Pulmonary artery endothelial cell (primary cell): ENCODE measurements at regions not wholly inside any gene's neighbourhood (a gene's known extent, or its start where the extent isn't known, plus 50 kb on each side); places are given as distances from the start of the nearest gene placed in this dataset.
"Not testable (repeated sequence)": the region's sequence is repeated elsewhere in the genome, so short reads cannot be mapped to it uniquely, and the experiment has no call there.

Experiments used
- DNase-seq: peaks from one replicate; pipeline ENCODE4 v3.0.0-alpha.2; 2011; ENCODE audit warnings: low read depth, low spot score

- DNase-seq: no peak
Measured at GRCh38 chr3:137111497-137111896, 153.7 kb downstream of the IL20RB start.

- DNase-seq: no peak
Measured at GRCh38 chr3:137116619-137117018, 158.8 kb downstream of the IL20RB start.

GRCh38 chr3:137121704-137122314 lies 164.0 kb downstream of the IL20RB start:
- DNase-seq: no peak

DNA sequence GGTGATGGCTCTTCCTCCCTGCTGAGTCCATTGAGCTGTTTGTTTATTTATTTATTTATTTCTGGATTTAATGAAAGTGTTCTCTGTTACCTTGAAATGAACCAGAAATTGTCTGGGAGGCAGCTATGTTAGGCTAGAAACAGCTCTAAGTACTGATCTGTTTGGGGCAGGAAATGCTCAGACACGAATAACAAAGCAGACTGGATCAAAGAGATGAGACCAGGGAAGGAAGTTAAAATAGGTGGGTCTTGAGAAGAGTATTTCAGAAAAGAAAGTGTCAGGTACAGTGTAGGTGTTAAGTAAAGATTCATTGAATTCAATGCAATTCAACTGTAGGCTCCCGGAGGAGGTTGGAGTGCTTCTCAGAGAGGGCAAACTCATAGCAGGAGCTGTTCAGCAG lies 173.3 kb downstream of the IL20RB start:
- DNase-seq: no peak

DNA sequence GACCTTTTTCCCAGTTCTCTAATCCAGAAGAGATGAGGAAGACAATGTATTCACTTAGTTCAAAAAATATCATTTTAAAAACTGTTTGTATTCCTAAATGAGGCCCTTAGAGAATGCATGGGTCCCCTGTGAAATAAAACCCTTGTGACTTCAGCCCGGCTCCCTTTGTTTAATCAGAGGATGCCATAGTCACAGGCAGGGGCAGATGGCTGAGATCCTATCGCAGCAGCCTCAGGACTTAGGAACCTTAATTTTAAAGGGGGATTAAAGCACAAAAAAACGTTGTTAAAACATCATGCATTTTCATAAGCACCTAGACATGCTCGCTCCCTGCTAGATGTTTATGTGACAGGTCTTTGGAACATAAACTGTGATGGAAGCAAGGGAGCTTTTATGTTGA lies 176.6 kb downstream of the IL20RB start:
- DNase-seq: no peak

GRCh38 chr3:137148406-137148805 lies 190.6 kb downstream of the IL20RB start:
- DNase-seq: no peak

- DNase-seq: no peak
Measured at GRCh38 chr3:137148917-137149316, 191.1 kb downstream of the IL20RB start.

GRCh38 chr3:137150825-137151224 lies 193.0 kb downstream of the IL20RB start:
- DNase-seq: no peak

DNA sequence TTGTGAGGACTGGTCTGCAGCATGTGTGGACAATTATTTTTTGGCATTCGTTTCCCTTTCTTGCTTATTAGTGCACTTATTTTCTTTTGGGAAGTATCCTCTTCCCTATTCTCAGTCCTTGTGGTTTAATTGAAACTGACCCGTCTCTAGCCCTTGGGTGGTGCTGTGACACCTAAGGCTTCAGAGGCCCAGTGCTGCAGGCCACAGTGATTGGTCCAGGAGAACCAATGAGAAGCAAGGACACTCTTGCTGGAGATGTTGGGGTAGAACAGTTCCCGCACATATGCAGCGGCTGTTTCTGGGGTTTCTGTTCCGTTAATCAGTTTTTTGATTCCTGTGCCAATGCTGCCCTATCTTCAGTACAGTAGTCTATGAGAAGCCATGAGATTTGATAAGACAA lies 195.3 kb downstream of the IL20RB start:
- DNase-seq: not testable (repeated sequence)

DNA sequence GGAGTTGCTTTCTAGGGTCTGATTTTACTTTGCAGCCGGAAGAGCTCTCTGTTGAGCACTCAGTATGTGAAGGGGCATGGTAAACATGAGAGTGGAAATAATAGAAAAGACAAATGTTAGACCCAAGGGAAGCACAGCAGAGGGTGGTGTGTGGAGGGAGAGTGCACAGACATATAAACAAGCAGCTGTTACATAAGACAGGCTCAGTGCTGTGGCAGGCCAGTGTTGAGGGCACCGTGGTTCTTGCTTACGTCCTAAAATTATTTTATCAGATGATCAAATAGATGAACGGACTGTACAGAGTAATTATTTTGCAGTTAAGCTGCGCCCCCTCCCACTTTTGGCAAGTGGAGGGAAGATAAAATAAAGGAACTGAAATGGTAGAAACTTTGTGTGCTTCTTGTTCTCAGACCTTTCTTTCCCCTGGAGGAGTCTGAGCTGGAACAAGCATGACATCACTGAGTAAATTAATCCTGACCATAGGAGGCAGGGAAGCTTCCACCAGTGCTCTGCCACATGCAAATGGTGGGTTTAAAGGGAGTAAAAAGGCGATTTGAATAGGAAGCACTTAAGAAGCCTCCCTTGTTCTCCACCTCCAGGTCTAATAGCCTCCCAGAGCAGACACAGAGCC lies 205.6 kb downstream of the IL20RB start:
- no peak for DNase-seq

GRCh38 chr3:137163958-137164357 lies 206.2 kb downstream of the IL20RB start:
- no peak for DNase-seq

DNA sequence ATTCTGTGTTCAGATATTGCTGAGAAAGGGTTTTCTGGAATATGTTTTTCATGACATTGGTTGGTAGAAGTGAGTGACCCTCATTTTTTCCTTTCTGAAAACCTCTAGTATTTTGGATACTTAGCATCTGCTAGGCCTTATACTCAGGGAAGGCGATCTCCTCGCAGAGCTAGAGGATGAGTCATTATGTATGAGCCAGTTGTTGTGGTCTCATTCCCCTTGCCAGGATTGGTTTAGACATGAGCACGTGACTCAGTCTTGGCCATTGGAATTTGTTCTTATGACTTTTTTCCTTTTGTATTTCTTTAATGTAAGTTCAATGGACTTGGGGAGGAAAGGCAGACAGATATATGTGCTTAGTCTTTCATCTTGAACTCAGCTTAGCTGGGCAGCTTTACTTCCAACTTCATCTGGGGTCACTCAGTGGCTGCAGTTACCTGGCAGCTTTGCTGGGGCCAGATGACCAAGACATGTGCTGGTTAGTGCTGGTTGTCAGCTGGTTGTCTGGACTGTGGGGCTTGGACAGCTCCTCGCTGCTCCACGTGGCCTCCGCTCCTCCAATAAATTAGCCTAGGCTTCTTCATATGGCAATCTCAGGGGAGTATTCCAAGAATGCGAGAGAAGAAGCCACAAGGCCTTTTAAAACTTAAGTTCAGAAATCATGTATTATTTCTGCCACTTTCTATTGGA lies 207.5 kb downstream of the IL20RB start:
- no peak for DNase-seq

DNA sequence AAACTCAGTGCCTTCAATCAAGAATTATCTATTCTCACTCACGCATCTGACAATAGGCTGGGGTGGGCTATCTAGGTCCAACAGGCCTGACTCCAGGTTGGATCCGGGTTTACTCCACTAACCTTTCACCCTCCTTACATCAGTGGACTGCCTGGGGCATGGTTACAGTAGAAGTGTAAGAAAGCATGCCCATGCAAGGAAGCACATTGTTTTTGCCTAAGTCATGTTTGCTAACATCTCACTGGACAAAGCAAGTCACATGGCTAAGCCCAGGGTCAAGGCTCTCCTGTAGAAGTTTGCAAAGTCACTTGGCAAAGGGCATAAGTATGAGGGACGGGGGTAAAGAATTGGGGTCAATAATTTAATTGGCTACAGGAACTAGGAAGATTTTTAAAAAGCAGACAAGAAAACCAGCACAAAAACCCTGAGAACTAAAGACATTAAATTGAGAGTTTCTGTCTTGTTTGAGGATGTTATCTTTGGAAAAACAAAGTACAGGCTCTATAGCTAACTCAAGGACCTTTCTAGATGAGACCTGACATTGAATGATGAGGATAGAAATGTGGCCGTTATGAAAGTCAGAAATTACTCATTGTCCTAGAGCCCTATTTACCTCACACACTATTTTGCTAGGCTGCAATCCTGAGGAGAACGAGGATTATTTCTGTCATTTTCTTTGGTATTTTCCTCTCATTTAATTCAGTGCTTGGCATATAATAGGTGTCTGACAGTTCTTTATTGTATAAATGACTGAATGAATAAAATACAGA lies 214.2 kb downstream of the IL20RB start:
- DNase-seq: no peak

- no peak for DNase-seq
Measured at GRCh38 chr3:137172728-137173127, 214.9 kb downstream of the IL20RB start.

GRCh38 chr3:137174514-137174913 lies 216.7 kb downstream of the IL20RB start:
- no peak for DNase-seq

DNA sequence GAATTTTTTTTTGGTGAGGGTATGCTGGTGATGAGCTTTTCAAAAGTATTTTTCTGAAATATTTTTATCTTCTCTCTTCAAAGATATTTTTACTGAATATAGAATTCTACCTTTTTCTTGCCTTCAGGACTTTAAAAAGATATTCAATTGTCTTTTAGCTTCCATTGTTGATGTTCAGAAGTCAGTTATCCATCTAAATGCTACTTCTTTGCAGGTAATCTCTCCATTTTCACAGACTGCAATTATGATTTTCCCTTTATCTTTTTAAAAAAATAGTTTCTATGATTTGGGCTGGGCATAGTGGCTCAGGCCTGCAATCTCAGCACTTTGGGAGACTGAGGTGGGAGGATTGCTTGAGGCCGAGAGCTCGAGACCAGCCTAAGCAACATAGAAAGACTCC lies 222.4 kb downstream of the IL20RB start:
- no peak for DNase-seq

DNA sequence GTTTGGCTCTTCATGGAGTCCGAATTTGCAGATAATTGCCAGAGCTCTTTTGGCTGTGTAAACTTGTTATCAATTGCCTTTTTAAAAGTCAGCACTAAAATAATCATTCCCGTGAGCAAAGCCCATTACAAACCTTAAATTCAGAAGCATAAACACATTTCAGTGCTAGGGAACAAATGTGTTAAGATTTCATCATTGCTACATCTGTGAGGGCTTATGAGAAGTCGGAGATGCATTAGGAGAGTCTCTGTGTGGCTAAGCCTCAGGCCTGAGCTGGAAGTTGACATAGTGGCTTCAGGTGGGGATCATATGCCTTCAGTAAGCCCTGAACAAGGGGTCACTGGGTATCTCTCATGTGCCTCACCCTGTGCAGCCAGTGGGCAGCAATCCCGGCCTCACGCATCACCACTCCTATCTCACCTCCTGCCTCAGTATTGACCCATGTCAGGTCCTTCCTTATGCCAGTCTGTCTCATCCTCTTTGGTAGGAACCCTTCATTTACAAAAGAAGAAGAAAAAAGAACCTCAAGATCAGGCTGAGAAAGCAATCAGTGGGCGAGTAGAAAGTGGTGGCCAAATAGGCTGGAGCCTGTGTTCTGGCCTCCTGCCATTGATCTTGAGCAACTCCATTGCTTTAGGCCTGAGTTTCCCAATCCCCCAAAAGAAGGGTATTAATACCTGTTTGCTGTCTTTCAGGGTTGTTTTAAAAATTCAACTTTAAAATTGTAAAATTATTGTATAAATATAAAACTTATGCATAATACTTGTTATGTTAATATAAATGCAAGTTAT lies 233.5 kb downstream of the IL20RB start:
- no peak for DNase-seq

DNA sequence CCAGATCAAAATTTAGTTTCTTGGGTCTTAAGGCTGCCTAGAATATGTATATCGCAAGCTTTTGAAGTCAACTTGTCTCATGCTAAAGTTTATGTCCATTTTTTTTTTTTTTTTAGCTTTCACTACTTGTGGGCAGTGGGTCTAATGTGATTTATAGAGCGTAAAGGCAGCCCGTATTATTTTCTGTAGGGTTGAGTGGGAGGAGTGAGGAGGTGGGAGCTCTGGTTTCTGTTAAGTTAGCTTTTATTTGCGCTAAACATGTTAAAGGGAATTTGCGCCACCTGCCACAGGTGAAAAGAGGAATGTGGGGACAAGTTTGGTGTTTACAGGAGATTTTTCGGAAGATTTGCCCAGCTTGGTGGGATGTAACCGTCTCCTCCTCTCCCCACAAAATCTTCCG lies 234.2 kb downstream of the IL20RB start:
- DNase-seq: no peak

DNA sequence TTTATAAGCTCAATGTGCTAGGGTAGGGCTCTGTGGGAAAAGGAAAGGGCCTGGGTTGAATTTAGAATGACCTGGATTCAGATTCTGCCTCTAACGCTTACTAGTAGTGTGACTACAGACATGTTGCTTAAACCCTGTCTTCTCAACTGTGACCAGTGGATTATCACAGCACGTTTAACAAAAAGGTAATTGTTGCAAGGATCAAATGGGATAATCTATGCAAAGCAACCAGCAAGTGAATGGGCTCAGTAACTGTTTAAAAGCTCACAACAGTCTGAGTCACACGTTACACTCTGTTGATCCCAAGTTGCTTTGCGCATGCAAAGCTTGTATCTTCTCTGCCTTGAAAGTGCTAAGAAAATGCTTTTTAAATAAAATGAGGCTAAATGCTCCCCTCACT lies 236.5 kb downstream of the IL20RB start:
- no peak for DNase-seq

DNA sequence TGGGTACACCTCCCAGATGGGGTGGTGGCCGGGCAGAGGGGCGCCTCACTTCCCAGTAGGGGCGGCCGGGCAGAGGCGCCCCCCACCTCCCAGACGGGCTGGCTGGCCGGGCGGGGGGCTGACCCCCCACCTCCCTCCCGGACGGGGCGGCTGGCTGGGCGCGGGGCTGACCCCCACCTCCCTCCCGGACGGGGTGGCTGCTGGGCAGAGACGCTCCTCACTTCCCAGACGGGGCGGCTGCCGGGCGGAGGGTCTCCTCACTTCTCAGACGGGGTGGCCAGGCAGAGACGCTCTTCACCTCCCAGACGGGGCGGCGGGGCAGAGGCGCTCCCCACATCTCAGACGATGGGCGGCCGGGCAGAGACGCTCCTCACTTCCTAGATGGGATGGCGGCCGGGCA lies 240.6 kb downstream of the IL20RB start:
- not testable (repeated sequence) for DNase-seq

GRCh38 chr3:137199678-137200077 lies 241.9 kb downstream of the IL20RB start:
- no peak for DNase-seq
